HepG2 (cell line): ENCODE measurements at regions not wholly inside any gene's neighbourhood (a gene's known extent, or its start where the extent isn't known, plus 50 kb on each side); places are given as distances from the start of the nearest gene placed in this dataset.

Source experiments
- ATAC-seq: fragments of 200-7000 bp; cut with Tn5 transposase; 3 replicates; pipeline ENCODE4 v1.9.1; 2020; ENCODE audit warnings: mild to moderate bottlenecking, moderate library complexity
- BruUV-seq: library from RNA; stranded (reverse); fragments of 400-500 nt; replicated peaks from 2 replicates; lab custom pipeline; 2021; lab: Mats Ljungman, UMichigan
- CTCF ChIA-PET: fragments of 300-600 bp; formaldehyde crosslinking; extraction: SDS; loops from one replicate; lab custom pipeline; 2021; ENCODE audit warnings: low total read pairs, inconsistent platforms, low intra/inter-chr PET ratio; lab: Yijun Ruan, JAX
- POLR2A ChIA-PET: fragments of 350-600 bp; sonication (Branson Sonifier 250); formaldehyde crosslinking; loops from one replicate; lab custom pipeline; 2020; ENCODE audit warnings: antibody characterized with exemption, inconsistent platforms; lab: Yijun Ruan, JAX
- DNase-seq: peaks from one replicate; pipeline ENCODE4 v3.0.0-alpha.2; 2015; ENCODE audit warnings: low spot score
- FAIRE-seq: peaks from 3 replicates; lab custom pipeline; 2011; peaks lifted over from hg19 to GRCh38; lab: Jason Lieb, UNC
- H2AFZ ChIP-seq: one replicate; pipeline ENCODE4 v1.6.1; 2011; ENCODE audit warnings: low read length, inconsistent platforms
- H3K27ac ChIP-seq: fragments of 300-600 bp; 3 replicates; pipeline ENCODE4 v1.8.0; 2011; ENCODE audit warnings: mixed run types, mild to moderate bottlenecking, mixed read lengths, low read length, inconsistent platforms; ENCODE audit not compliant: insufficient read depth; ENCODE audit errors: extremely low read length
- H3K27me3 ChIP-seq, 2 experiments: fragments of 200-600 bp in 1 of 2; 2 replicates in 1 of 2; 3 replicates in 1 of 2; pipeline versions ENCODE4 v1.6.0 to v1.8.0; 2011; ENCODE audit warnings: low read length in 2 of 2, mild to moderate bottlenecking in 2 of 2, moderate library complexity in 2 of 2, inconsistent platforms in 1 of 2; ENCODE audit not compliant: insufficient read depth in 2 of 2, control insufficient read depth in 1 of 2
- H3K36me3 ChIP-seq, 2 experiments: fragments of 200-600 bp in 1 of 2; replicated peaks in 1 of 2; 2 replicates in 1 of 2; 3 replicates in 1 of 2; pipeline versions ENCODE4 v1.5.1 to v1.8.0; 2011; ENCODE audit warnings: low read length in 2 of 2, inconsistent platforms in 1 of 2; ENCODE audit not compliant: insufficient read depth in 2 of 2, control insufficient read depth in 1 of 2
- H3K4me1 ChIP-seq: 2 replicates; pipeline ENCODE4 v1.5.1; 2012; ENCODE audit warnings: low read length, inconsistent platforms; ENCODE audit not compliant: insufficient read depth
- H3K4me2 ChIP-seq: 2 replicates; pipeline ENCODE4 v1.6.0; 2011; ENCODE audit warnings: low read depth, low read length, inconsistent platforms
- H3K4me3 ChIP-seq, 3 experiments: fragments of 200-600 bp in 1 of 3; sonication (generic), shearing (Covaris generic) in 1 of 3; replicated peaks in 1 of 3; 2 replicates each; pipeline ENCODE4 v1.5.1; 2011 to 2016; ENCODE audit warnings: low read length in 3 of 3, inconsistent platforms in 2 of 3, low read depth in 2 of 3, mild to moderate bottlenecking in 2 of 3, control low read depth in 1 of 3, mixed read lengths in 1 of 3; ENCODE audit not compliant: insufficient read depth in 1 of 3
- H3K79me2 ChIP-seq: one replicate; pipeline ENCODE4 v1.6.1; 2011; ENCODE audit warnings: low read length, inconsistent platforms; ENCODE audit not compliant: insufficient read depth
- H3K9ac ChIP-seq: 2 replicates; pipeline ENCODE4 v1.6.0; 2011; ENCODE audit warnings: mild to moderate bottlenecking, low read depth, low read length, inconsistent platforms; ENCODE audit not compliant: insufficient read depth
- H3K9me3 ChIP-seq: 2 replicates; pipeline ENCODE4 v1.5.1; 2012; ENCODE audit warnings: mild to moderate bottlenecking, low read length
- H4K20me1 ChIP-seq: 2 replicates; pipeline ENCODE4 v1.6.0; 2011; ENCODE audit warnings: inconsistent platforms, mild to moderate bottlenecking, low read length, moderate library complexity; ENCODE audit not compliant: insufficient read depth
- ARID2 ChIP-seq: sonication (generic); formaldehyde crosslinking; IDR thresholded peaks from 2 replicates; pipeline ENCODE4 v1.8.1; 2022; ENCODE audit warnings: mild to moderate bottlenecking, missing genetic modification reagents, borderline replicate concordance
- BHLHE40 ChIP-seq: IDR thresholded peaks from 2 replicates; pipeline ENCODE4 v1.6.1; 2011; ENCODE audit warnings: low read length, improper control_type of control experiment
- ETV5 ChIP-seq: IDR thresholded peaks from 2 replicates; pipeline ENCODE4 v1.6.1; 2018; ENCODE audit warnings: missing biosample characterization, missing genetic modification reagents, inconsistent platforms, borderline replicate concordance
- FLYWCH1 ChIP-seq: sonication (generic); formaldehyde crosslinking; IDR thresholded peaks from 2 replicates; pipeline ENCODE4 v1.8.1; 2023; ENCODE audit warnings: mild to moderate bottlenecking, missing genetic modification reagents
- KMT2A ChIP-seq: sonication (generic); formaldehyde crosslinking; IDR thresholded peaks from 2 replicates; pipeline ENCODE4 v1.4.0; 2020; ENCODE audit warnings: missing genetic modification reagents
- MIXL1 ChIP-seq: IDR thresholded peaks from 2 replicates; pipeline ENCODE4 v1.6.1; 2016
- XRCC5 ChIP-seq: fragments of 200-400 bp; formaldehyde crosslinking; optimal IDR thresholded peaks from 2 replicates; pipeline ENCODE3; 2017; ENCODE audit warnings: mild to moderate bottlenecking, low read length
- ZNF468 ChIP-seq: sonication (generic); formaldehyde crosslinking; IDR thresholded peaks from 2 replicates; pipeline ENCODE4 v1.8.0; 2022; ENCODE audit warnings: mild to moderate bottlenecking, moderate library complexity, missing genetic modification reagents
- ZNF614 ChIP-seq: IDR thresholded peaks from 2 replicates; pipeline ENCODE4 v1.6.1; 2018; ENCODE audit warnings: missing biosample characterization, missing genetic modification reagents, inconsistent platforms, borderline replicate concordance
- ZNF746 ChIP-seq: sonication (generic); formaldehyde crosslinking; IDR thresholded peaks from 2 replicates; pipeline ENCODE4 v1.8.0; 2022; ENCODE audit warnings: mild to moderate bottlenecking, missing genetic modification reagents
- ZSCAN29 ChIP-seq: sonication (generic); formaldehyde crosslinking; conservative IDR thresholded peaks from 2 replicates; pipeline ENCODE4 v1.4.0; 2020; ENCODE audit warnings: mild to moderate bottlenecking, missing genetic modification reagents
- WGBS: methylation state at CpG from one replicate; pipeline ENCODE4 v1.1.6; 2017; ENCODE audit warnings: low lambda C conversion rate; 5-methylcytosine and 5-hydroxymethylcytosine counted together
- in situ Hi-C: cut with HindIII; loops from 2 replicates; pipeline ENCODE4 v1.10.0; 2017; ENCODE audit warnings: low pct_unique_long_range_greater_than_20kb; ENCODE audit not compliant: extremely low pct_ligation_motif_present
- intact Hi-C: fragments of 100-400 bp; cut with micrococcal nuclease; formaldehyde crosslinking; loops from one replicate; pipeline ENCODE4 v1.10.0; 2022; ENCODE audit not compliant: unreplicated experiment
- TF ChIP-seq, protein P1 (sequence below): sonication (generic); formaldehyde crosslinking; IDR thresholded peaks from 2 replicates; pipeline ENCODE4 v1.5.1; 2020; ENCODE audit warnings: missing genetic modification reagents, mild to moderate bottlenecking, borderline replicate concordance
- TF ChIP-seq, protein P2 (sequence below): sonication (generic); formaldehyde crosslinking; IDR thresholded peaks from 2 replicates; pipeline ENCODE4 v1.4.0; 2020; ENCODE audit warnings: missing genetic modification reagents
- TF ChIP-seq, protein P3 (sequence below): sonication (generic); formaldehyde crosslinking; IDR thresholded peaks from 2 replicates; pipeline ENCODE4 v1.8.1; 2023; ENCODE audit warnings: mild to moderate bottlenecking, inconsistent platforms, moderate library complexity, missing genetic modification reagents, borderline replicate concordance
- TF ChIP-seq, protein P4 (sequence below): sonication (generic); formaldehyde crosslinking; IDR thresholded peaks from 2 replicates; pipeline ENCODE4 v1.4.0; 2020; ENCODE audit warnings: missing genetic modification reagents

DNA sequence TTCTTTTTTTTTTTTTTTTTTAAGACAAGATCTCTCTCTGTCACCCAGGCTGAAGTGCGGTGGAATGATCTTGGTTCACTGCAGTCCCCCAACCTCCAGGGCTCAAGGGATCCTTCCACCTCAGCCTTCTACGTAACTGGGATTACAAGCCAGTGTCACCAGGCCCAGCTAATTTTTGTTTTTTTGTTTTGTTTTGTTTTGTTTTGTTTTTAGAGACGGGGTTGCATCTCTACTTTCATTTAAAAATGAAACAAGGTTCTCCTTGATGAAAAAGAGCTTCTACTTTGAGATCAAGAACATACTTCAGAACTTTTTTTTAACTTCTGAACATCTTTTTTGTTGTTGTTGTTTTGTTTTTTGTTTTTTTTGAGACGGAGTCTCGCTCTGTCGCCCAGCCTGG is 121.7 kb upstream of the PRB2 start:
- BruUV-seq, result no TSS peak
- Histone ChIP-seq H3K4me2 (no peak overlapping the region), H3K27me3 (peaks cover 0 to 3% of the 10 kb centered on the region in 2 experiments; a peak in 1 of 5 replicates), H4K20me1 (no peaks in the 10 kb centered on the region), H3K4me1 (no peaks in the 10 kb centered on the region), H3K9ac (no peak overlapping the region), H3K36me3 (no peaks in the 10 kb centered on the region), H3K79me2 (no peaks in the 10 kb centered on the region), H3K4me3 (no peak overlapping the region), H2AFZ (no peak overlapping the region), H3K9me3 (no peaks in the 10 kb centered on the region), H3K27ac (no peak overlapping the region)
- POLR2A ChIA-PET, result no interaction called here
- intact Hi-C loops, result no loop called here
- FAIRE-seq (no peak), ATAC-seq (no peak), DNase-seq (no peak)
- WGBS, result 22% methylated on average over 6 of the region's 6 CpGs
- CTCF ChIA-PET, result no interaction called here
- TF ChIP-seq, protein P1, sequence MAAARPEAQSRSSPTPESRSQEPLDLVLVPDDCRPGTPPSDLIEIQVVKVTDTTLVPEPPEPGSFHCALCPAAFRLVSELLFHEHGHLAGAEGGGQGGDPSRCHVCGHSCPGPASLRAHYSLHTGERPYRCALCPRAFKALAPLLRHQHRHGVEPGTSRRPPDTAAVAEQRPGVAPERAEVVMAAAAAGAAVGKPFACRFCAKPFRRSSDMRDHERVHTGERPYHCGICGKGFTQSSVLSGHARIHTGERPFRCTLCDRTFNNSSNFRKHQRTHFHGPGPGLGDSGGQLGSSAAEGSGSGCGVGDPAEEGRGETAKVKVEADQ (CRISPR knock-in tag), result no peak
- TF ChIP-seq ZNF746 (CRISPR knock-in tag), result no peak
- TF ChIP-seq, protein P2, sequence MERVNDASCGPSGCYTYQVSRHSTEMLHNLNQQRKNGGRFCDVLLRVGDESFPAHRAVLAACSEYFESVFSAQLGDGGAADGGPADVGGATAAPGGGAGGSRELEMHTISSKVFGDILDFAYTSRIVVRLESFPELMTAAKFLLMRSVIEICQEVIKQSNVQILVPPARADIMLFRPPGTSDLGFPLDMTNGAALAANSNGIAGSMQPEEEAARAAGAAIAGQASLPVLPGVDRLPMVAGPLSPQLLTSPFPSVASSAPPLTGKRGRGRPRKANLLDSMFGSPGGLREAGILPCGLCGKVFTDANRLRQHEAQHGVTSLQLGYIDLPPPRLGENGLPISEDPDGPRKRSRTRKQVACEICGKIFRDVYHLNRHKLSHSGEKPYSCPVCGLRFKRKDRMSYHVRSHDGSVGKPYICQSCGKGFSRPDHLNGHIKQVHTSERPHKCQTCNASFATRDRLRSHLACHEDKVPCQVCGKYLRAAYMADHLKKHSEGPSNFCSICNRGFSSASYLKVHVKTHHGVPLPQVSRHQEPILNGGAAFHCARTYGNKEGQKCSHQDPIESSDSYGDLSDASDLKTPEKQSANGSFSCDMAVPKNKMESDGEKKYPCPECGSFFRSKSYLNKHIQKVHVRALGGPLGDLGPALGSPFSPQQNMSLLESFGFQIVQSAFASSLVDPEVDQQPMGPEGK (CRISPR knock-in tag), result no peak
- TF ChIP-seq BHLHE40, result no peak
- no peak for TF ChIP-seq KMT2A (CRISPR knock-in tag)
- in situ Hi-C loops, result no loop called here

DNA sequence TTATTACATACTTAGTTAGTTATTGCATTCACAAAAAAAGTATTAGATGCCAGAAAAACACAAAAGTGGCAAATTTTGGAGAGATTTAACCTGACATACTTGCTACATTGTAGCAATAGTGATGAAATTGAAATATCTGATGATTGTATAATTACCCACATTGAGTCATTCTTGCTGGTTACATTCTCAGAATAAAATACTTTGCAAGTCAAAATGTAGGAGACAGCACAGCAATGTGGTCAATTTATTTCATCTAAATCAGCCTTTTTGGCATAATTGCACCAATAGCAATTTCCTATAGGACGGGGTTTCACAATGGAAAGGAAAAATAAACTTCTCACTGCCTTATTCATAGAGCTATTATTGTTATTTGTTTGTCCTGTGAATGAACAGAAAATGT is 125.0 kb upstream of the ETV6 start:
- H3K4me1 ChIP-seq, result no peaks in the 10 kb centered on the region
- H3K4me2 ChIP-seq, result no peak overlapping the region
- H4K20me1 ChIP-seq, result no peaks in the 10 kb centered on the region; the same call in 1 of the 2 replicates
- ATAC-seq, result no peak
- H3K4me3 ChIP-seq, result no peak overlapping the region
- H3K9me3 ChIP-seq, result no peaks in the 10 kb centered on the region
- no peaks in the 10 kb centered on the region for H3K36me3 ChIP-seq
- H3K9ac ChIP-seq, result no peak overlapping the region
- ChIA-PET POLR2A (no interaction called here), CTCF (no interaction called here)
- H3K79me2 ChIP-seq, result no peaks in the 10 kb centered on the region
- BruUV-seq, result no TSS peak
- no peak overlapping the region for H3K27ac ChIP-seq
- FAIRE-seq, result no peak
- H3K27me3 ChIP-seq, result no peaks in the 10 kb centered on the region; a peak in 1 of 5 replicates
- H2AFZ ChIP-seq, result no peak overlapping the region
- no peak for DNase-seq
- WGBS, result 4% methylated on average over 1 of the region's 1 CpG
- intact Hi-C loops, result no loop called here
- in situ Hi-C loops, result no loop called here
- TF ChIP-seq ZNF468 (CRISPR knock-in tag), result no peak
- TF ChIP-seq, protein P3, sequence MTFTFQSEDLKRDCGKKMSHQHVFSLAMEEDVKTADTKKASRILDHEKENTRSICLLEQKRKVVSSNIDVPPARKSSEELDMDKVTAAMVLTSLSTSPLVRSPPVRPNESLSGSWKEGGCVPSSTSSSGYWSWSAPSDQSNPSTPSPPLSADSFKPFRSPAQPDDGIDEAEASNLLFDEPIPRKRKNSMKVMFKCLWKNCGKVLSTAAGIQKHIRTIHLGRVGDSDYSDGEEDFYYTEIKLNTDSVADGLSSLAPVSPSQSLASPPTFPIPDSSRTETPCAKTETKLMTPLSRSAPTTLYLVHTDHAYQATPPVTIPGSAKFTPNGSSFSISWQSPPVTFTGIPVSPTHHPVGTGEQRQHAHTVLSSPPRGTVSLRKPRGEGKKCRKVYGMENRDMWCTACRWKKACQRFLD, result no peak
- TF ChIP-seq, protein P4, sequence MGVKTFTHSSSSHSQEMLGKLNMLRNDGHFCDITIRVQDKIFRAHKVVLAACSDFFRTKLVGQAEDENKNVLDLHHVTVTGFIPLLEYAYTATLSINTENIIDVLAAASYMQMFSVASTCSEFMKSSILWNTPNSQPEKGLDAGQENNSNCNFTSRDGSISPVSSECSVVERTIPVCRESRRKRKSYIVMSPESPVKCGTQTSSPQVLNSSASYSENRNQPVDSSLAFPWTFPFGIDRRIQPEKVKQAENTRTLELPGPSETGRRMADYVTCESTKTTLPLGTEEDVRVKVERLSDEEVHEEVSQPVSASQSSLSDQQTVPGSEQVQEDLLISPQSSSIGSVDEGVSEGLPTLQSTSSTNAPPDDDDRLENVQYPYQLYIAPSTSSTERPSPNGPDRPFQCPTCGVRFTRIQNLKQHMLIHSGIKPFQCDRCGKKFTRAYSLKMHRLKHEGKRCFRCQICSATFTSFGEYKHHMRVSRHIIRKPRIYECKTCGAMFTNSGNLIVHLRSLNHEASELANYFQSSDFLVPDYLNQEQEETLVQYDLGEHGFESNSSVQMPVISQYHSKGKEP (CRISPR knock-in tag), result no peak
- no peak for TF ChIP-seq FLYWCH1 (CRISPR knock-in tag)
- TF ChIP-seq ZSCAN29, result no peak
- no peak for TF ChIP-seq ARID2 (CRISPR knock-in tag)
- TF ChIP-seq ZNF614 (CRISPR knock-in tag), result no peak
- TF ChIP-seq ETV5 (CRISPR knock-in tag), result no peak
- no peak for TF ChIP-seq XRCC5
- no peak for TF ChIP-seq MIXL1 (CRISPR knock-in tag)
